HG03066 (cell line): ENCODE measurements at regions not wholly inside any gene's neighbourhood (a gene's known extent, or its start where the extent isn't known, plus 50 kb on each side); places are given as distances from the start of the nearest gene placed in this dataset.
"Not testable (repeated sequence)": the region's sequence is repeated elsewhere in the genome, so short reads cannot be mapped to it uniquely, and the experiment has no call there.

Source experiments
- ATAC-seq: cut with Tn5 transposase; IDR thresholded peaks from one replicate; pipeline ENCODE4 v1.9.1; 2021; ENCODE audit warnings: low read depth; ENCODE audit not compliant: unreplicated experiment

DNA sequence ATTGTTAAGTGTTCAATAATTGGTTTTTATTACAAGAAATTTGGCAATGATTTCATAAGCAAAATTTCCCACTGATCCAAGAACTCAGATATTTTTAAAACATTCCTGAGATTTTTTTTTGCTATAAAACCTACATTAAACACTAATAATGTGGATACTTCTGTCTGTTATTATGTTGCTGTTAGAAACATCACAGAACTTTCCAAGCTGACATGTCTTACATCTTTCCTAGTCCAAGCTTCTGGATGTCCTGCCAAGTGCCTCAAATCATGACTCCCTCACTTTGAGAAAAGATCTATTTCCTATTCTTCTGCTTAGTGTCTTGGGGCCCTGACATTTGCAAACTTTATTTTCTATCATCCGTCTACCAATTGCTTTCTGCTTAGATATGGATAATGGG is 110.8 kb downstream of the RFPL4B start:
- ATAC-seq, result no peak

DNA sequence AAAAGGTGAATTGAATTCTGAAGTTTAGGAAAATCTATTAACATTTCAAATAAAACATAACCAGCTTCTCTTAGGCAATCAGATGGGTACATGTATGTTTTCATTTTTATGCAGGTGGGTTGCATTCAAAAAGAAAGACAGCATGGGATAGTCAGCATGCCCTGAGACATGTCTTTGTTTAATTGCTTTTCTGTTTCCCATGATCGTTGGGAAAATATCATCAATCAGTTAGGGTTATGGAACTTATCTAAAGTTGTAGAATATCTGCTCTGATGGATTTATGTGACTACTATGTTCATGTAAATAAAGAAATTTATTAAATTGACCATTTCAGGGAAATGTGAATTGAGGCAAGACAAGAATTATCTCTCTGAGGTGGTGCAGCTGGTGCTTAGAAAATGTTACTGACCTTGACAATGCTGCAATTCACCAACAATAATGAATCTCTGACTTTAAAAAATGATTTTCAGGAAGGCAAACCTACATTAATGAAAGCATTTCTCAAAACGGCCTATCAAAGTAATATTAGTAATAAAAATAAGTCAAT is 112.7 kb downstream of the RFPL4B start:
- ATAC-seq, result no peak

GRCh38 chr6:112464901-112465665 is 118.0 kb downstream of the RFPL4B start:
- ATAC-seq, result no peak

DNA sequence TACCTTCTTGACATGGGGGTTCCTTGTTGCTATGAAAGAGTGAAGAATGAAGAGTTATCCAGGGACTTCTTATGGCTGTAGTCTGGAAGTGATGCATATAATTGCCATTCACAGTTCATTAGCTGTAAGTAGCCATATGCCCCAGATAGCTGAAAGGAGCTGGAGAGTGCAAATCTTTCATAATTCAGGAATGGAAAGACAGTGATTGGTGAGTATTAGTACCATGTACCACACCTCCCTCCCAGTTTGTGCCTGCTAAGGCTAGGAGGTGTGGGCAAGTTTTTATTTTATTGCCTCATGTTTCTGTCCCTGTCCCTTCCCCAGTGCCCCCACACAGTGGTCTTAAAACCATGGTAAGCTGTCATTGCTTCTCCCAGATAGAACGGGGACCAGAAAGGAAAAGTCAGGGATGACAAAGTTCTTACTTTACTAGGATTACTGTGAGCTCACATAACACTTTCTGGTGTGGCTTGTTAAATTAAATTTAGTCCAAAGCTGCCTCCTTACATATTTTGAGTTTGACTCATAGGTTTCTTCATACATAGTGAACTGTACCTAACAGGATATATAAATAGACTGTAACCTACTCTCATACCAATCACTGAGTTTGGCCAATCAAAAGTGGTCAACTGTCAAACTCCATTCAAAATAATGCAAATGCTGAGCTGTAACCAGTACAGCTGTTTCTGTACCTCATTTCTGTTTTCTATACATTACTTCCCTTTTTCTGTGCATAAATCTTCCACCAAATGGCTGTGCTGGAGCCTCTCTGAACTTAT is 119.4 kb downstream of the RFPL4B start:
- ATAC-seq, result peak; percentile 75

DNA sequence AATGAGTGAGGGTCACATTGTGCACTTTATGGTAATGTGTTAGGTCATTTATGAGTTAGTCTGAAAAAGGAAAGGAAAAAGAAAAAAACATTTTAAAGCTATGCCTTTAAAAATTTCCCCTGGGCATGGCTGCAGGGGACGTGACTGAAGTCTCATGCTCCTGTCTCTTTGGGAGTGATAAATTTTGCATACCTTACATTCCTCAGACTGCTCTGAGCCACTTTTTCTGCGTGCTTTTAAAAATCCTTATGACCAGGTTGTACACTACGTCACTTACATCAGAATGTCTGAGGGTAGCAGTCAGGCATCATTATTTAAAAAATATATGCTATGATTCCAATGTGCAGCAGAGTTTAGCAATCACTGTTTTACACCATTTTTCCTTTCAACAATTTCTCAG is 121.2 kb downstream of the RFPL4B start:
- no peak for ATAC-seq

- no peak for ATAC-seq
Measured at GRCh38 chr6:112469306-112469705, 122.2 kb downstream of the RFPL4B start.

DNA sequence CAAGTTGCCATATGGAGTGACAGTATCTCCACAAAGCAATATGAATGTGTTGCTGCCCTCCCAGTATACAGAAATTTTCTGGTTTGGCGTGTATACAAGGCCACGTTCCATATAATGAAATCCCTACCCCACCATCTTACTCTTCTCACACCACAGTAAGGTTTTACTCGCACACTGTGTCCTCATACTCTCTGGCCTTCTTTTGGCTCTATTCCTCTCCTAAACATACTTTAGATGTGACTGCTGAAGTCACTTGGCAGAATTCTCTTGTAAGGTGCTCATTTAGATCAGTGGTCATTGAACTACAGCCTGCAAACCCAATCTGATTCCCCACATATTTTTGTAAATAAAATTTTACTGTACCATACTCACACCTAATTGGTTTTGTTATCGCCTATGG is 123.2 kb downstream of the RFPL4B start:
- no peak for ATAC-seq

DNA sequence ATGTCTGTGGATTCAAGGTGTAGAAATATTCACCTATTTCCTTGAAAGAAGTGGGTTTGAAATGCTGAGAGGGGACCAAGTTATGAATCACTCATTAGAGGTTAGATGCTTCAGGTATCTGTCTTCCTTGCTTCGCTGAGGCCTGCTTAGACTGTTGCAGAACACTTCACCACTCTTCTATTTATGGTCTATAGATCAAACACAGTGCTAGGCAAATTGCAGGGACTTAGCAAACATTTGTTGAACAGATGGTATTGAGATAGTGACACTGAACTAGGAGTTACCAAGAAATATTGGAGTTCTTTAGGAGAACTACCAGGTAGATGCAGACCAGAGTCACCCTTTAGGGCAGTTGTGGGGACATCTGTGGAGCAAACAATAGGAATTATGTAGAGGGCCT is 123.8 kb downstream of the RFPL4B start:
- ATAC-seq, result no peak

DNA sequence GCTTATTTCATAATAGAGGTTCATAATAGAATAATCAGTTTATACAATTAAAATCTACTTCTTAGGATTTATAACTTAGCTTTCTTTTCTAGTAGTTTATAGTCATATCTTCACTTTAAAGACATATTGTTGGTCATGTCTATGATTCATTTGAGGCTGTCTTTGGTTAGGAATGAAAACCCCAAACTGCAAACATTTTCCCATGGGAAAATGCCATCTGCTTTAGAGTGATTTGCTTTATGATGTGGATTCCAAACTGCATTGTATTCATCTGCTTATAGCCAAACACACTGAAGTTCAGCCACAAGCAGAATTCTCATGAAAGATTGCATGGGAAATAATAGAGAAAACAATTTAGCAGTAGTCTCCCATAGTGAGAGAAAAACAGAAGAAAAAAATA is 128.0 kb downstream of the RFPL4B start:
- no peak for ATAC-seq

DNA sequence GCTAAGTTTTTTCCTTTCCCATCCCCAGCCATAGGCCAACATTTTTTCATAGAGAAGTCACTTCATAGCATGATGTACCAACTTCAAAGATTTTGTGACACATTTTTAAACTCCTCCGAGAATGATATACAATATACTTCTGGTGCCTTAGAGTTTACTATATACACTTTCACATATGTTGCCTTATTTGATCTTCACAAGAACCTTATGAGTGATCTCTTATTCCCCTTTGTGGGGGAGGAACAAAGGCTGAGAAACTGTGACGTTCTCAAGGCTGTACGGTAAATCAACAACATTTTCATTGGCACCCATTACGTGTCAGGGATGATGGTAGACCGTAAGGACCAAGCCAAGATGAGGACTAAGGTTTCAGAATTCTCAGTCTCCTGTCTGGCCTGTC is 130.0 kb downstream of the RFPL4B start:
- ATAC-seq, result no peak

GRCh38 chr6:112478036-112478435 is 130.9 kb downstream of the RFPL4B start:
- no peak for ATAC-seq

- ATAC-seq, result not testable (repeated sequence)
Measured at GRCh38 chr6:112479975-112480374, 132.8 kb downstream of the RFPL4B start.

GRCh38 chr6:112480553-112480952 is 133.4 kb downstream of the RFPL4B start:
- ATAC-seq, result no peak

DNA sequence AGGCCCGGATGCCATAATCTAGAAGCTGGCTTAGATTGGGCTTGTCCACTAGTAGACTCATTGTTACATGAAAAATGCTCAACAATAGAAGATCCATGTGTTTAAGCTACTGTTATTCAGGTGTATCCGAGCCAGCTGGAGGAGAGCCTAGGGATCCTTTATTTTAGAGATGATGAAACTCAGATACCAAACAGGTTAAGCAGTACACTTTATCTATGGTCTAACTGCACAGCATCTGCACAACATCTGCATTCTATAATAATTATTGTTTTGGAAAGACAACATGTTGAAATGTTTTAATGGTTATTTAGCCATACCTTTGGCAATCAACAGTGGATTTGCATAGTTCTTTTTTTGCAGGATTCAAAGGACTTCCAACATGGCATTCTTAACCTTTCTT is 134.1 kb downstream of the RFPL4B start:
- ATAC-seq, result no peak

DNA sequence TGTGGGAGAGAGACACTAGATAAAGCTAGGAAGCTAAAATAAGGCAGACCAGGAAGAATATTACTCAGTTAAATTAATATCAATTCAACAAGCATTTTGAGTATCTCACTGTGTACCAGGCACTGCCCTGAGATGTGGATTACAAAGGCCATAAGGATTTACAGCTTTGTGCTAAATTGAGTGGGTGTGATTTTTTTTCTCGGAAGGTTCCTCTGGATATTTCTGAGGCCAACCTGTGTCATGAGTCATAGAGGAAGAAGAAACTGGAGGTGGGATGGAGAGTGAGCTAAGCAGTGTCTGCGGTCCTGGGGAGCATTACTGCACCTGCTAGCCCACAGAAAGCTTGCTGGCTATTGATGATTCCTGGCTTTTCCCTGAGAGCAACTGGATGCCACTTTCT is 135.2 kb downstream of the RFPL4B start:
- ATAC-seq, result no peak

DNA sequence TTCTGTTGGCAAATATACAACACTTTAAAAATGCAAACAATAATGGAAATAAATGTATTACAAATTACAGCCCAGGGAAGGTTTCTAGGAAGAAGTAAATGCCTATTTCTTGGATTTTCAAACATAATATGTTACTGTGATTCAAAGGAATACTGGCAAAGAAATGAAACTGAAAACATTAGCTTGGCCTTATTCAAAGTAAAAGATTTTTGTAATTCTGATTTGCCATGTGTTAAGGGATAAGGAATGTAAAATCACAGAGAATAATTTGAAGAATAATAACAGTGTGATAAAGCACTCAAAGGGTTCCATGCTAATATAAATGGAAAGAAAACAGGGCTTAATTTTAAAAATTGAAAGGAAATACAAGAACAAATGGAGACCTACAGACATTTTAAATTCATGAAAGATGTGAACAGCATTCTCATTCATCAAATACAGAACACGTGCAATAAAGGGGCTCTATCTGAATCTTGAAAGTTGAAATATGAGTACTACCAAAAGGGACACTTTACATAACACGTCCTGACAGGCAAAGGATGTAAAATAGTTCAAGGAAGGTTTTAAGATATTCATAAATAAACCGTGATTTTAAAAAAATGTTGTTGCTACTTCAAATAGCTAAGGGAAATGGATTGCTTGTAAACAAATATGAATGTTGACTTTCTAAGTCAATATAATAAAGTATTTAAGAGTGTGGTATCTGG is 138.1 kb downstream of the RFPL4B start:
- no peak for ATAC-seq

- no peak for ATAC-seq
Measured at GRCh38 chr6:112485827-112486212, 138.7 kb downstream of the RFPL4B start.

DNA sequence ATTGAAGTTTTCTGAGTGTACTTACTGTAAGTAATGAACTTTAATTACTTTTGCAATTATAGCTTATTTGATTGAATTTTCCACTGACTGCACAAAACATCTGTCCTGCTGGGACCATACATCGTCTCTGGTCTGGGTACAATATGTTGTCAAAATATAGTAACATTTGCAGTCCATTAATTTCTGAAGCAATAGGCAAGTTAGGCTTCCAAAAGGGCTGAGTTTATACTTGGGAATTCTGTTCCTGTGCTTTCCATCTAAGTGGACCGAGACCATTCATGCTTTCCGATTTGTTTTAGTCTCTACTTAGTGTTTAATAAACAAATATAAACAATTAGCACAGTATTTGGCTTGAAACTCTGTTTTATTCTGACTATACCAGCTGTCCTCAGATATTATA is 139.3 kb downstream of the RFPL4B start:
- ATAC-seq, result no peak

DNA sequence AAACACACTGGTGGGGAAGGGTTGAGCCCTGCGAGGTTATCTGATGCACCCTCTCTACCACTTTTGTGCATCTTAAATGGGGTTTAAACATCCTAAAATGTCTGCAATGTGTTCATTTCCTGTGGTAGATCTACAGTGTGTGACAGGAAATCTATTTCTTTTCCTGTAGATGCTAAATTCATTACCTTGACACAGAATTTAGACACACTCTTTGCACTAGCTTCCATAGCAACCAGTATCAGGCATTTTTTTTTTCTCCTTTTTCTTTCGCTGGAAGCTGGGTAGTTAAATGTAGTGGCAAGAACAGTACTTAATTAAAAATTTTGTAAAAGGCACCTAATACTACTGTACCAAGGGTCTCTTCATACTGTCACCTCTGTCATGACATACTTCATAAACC is 141.1 kb downstream of the RFPL4B start:
- ATAC-seq, result no peak

GRCh38 chr6:112501705-112502104 is 154.6 kb downstream of the RFPL4B start:
- no peak for ATAC-seq
